ENCODE measurements at regions not wholly inside any gene's neighbourhood (a gene's known extent, or its start where the extent isn't known, plus 50 kb on each side); places are given as distances from the start of the nearest gene placed in this dataset.

DNA sequence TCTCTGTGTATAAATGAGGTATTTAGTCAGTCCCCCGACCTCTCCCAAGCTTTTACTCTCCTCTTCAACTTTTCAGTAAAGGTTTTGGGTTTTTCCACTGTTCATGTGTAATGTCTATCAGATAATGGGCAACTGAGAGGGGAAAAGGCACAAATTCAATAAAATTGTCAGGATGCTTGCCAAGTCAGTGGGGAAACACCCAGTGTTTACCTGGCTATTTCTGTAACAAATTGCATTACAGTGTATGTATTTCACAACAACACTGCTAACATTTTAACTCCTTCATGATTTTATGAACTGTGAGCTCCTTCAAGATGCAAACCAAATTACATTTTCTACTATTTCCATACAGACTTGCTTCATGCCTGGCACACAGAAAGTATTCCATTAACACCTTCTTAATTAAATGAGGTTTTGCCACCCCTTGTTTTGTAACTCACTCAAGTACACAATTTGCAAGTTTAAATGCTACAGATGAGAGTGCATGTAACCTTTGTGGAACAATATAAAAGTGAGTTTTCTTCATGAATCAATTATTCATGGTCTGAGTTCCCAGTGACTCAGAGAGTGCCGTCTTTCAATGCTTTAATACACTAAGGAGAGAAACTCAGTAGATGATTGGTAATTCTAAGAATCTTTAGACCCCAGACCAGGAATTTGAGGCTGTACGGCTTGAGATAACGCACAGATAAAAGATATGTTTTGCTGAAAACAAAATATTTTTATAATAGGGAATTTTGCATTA lies 149.8 kb upstream of the TLL1 start:
- TF ChIP-seq, protein P1, sequence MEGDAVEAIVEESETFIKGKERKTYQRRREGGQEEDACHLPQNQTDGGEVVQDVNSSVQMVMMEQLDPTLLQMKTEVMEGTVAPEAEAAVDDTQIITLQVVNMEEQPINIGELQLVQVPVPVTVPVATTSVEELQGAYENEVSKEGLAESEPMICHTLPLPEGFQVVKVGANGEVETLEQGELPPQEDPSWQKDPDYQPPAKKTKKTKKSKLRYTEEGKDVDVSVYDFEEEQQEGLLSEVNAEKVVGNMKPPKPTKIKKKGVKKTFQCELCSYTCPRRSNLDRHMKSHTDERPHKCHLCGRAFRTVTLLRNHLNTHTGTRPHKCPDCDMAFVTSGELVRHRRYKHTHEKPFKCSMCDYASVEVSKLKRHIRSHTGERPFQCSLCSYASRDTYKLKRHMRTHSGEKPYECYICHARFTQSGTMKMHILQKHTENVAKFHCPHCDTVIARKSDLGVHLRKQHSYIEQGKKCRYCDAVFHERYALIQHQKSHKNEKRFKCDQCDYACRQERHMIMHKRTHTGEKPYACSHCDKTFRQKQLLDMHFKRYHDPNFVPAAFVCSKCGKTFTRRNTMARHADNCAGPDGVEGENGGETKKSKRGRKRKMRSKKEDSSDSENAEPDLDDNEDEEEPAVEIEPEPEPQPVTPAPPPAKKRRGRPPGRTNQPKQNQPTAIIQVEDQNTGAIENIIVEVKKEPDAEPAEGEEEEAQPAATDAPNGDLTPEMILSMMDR (IDR thresholded peaks at IDR 0.05) = no peak
- TF ChIP-seq POLR2A (IDR thresholded peaks at IDR 0.05) = no peak

Measured in heart left ventricle (tissue), 13 donors.